Thoracic aorta (tissue), 2 donors: ENCODE measurements at regions not wholly inside any gene's neighbourhood (a gene's known extent, or its start where the extent isn't known, plus 50 kb on each side); places are given as distances from the start of the nearest gene placed in this dataset.
"Not testable (repeated sequence)": the region's sequence is repeated elsewhere in the genome, so short reads cannot be mapped to it uniquely, and the experiment has no call there.

Experiments
- ATAC-seq: fragments of 150-250 bp; one replicate; pipeline ENCODE4 v1.8.0; 2017; ENCODE audit warnings: low read depth; ENCODE audit not compliant: insufficient number of reproducible peaks, low FRiP score
- DNase-seq: peaks from one replicate; pipeline ENCODE4 v3.0.0-alpha.2; 2020; ENCODE audit warnings: low spot score
- H3K27ac ChIP-seq, 2 donors: fragments of 200-600 bp; sonication (generic); 1 replicate in 1 of 2; 2 replicates in 1 of 2; pipeline ENCODE4 v1.5.1; 2016; ENCODE audit warnings: mild to moderate bottlenecking in 2 of 2, moderate library complexity in 2 of 2
- H3K27me3 ChIP-seq: fragments of 200-600 bp; sonication (generic); replicated peaks from 2 replicates; pipeline ENCODE4 v1.6.0; 2016; ENCODE audit warnings: mild to moderate bottlenecking; ENCODE audit not compliant: insufficient read depth
- H3K36me3 ChIP-seq: fragments of 200-600 bp; sonication (generic); one replicate; pipeline ENCODE4 v1.5.1; 2016
- H3K4me1 ChIP-seq, 2 donors: fragments of 200-600 bp; sonication (generic); 1 replicate in 1 of 2; 2 replicates in 1 of 2; pipeline versions ENCODE4 v1.5.1 to v1.6.0; 2016; ENCODE audit warnings: low read depth in 2 of 2, mild to moderate bottlenecking in 1 of 2; ENCODE audit not compliant: control insufficient read depth in 1 of 2
- H3K4me3 ChIP-seq: fragments of 200-600 bp; sonication (generic); 2 replicates; pipeline ENCODE4 v1.5.1; 2016; ENCODE audit warnings: mild to moderate bottlenecking
- H3K9me3 ChIP-seq: fragments of 200-600 bp; sonication (generic); 2 replicates; pipeline ENCODE4 v1.5.1; 2016
- CTCF ChIP-seq: fragments of 200-600 bp; sonication (generic); IDR thresholded peaks from one replicate; pipeline ENCODE4 v1.5.1; 2019; ENCODE audit warnings: antibody characterized with exemption

- Histone ChIP-seq H3K27me3 (no peaks in the 10 kb centered on the region), H3K4me1 (no peaks in the 10 kb centered on the region), H3K36me3 (no peaks in the 10 kb centered on the region), H3K27ac (no peak overlapping the region), H3K4me3 (no peak overlapping the region), H3K9me3 (no peaks in the 10 kb centered on the region)
- TF ChIP-seq CTCF, result no peak
- no peak for DNase-seq
- no peak for ATAC-seq
Observed at GRCh38 chr9:34866614-34867013, 91.5 kb upstream of the PHF24 start.

GRCh38 chr9:34863426-34863825 lies 94.7 kb upstream of the PHF24 start:
- ATAC-seq, result no peak

GRCh38 chr9:34862836-34863235 lies 95.2 kb upstream of the PHF24 start:
- no peak for ATAC-seq
- no peaks in the 10 kb centered on the region for H3K36me3 ChIP-seq
- no peaks in the 10 kb centered on the region for H3K27me3 ChIP-seq
- no peak overlapping the region for H3K4me3 ChIP-seq
- no peak for TF ChIP-seq CTCF
- no peak for DNase-seq
- no peaks in the 10 kb centered on the region for H3K9me3 ChIP-seq
- no peaks in the 10 kb centered on the region for H3K4me1 ChIP-seq
- no peak overlapping the region for H3K27ac ChIP-seq

More at GRCh38 chr9:34863426-34863825, 94.7 kb upstream of the PHF24 start:
- Histone ChIP-seq H3K4me1 (no peaks in the 10 kb centered on the region), H3K36me3 (no peaks in the 10 kb centered on the region), H3K27me3 (no peaks in the 10 kb centered on the region), H3K4me3 (no peak overlapping the region), H3K9me3 (no peaks in the 10 kb centered on the region), H3K27ac (no peak overlapping the region)
- TF ChIP-seq CTCF, result no peak
- DNase-seq, result no peak

- DNase-seq (no peak), ATAC-seq (no peak)
- no peak overlapping the region for H3K4me3 ChIP-seq
- H3K36me3 ChIP-seq, result no peaks in the 10 kb centered on the region
- H3K27ac ChIP-seq, result no peak overlapping the region
- no peaks in the 10 kb centered on the region for H3K27me3 ChIP-seq
- H3K4me1 ChIP-seq, result no peaks in the 10 kb centered on the region
- no peak for TF ChIP-seq CTCF
- H3K9me3 ChIP-seq, result no peaks in the 10 kb centered on the region
Observed at GRCh38 chr9:34862043-34862442, 96.0 kb upstream of the PHF24 start.

- not testable (repeated sequence) for H3K4me1 ChIP-seq, ATAC-seq, H3K36me3 ChIP-seq, H3K4me3 ChIP-seq, H3K27ac ChIP-seq, DNase-seq, H3K27me3 ChIP-seq
- peaks cover 12% of the 10 kb centered on the region for H3K9me3 ChIP-seq
Observed at GRCh38 chr9:34855016-34855415, 103.1 kb upstream of the PHF24 start.

GRCh38 chr9:34830068-34830467 lies 120.1 kb upstream of the CCL21 start:
- ATAC-seq (no peak), DNase-seq (no peak)
- Histone ChIP-seq H3K9me3 (no peaks in the 10 kb centered on the region), H3K36me3 (no peaks in the 10 kb centered on the region), H3K27ac (no peak overlapping the region), H3K27me3 (no peaks in the 10 kb centered on the region), H3K4me3 (no peak overlapping the region), H3K4me1 (no peaks in the 10 kb centered on the region)
- TF ChIP-seq CTCF, result no peak
